K562 (cell line): ENCODE measurements at regions not wholly inside any gene's neighbourhood (a gene's known extent, or its start where the extent isn't known, plus 50 kb on each side); places are given as distances from the start of the nearest gene placed in this dataset.
"Not testable (repeated sequence)": the region's sequence is repeated elsewhere in the genome, so short reads cannot be mapped to it uniquely, and the experiment has no call there.

Experiments
- ATAC-seq: fragments of 200-7000 bp; cut with Tn5 transposase; 3 replicates; pipeline ENCODE4 v1.9.1; 2020; ENCODE audit warnings: moderate library complexity
- BruUV-seq: library from RNA; stranded (reverse); fragments of 400-500 nt; replicated peaks from 2 replicates; lab custom pipeline; 2021; lab: Mats Ljungman, UMichigan
- CTCF ChIA-PET: fragments of 300-600 bp; formaldehyde crosslinking; extraction: SDS; loops from one replicate; lab custom pipeline; 2021; ENCODE audit warnings: low intra/inter-chr PET ratio; lab: Yijun Ruan, JAX
- POLR2A ChIA-PET: fragments of 300-600, 350-650 bp; sonication (Branson Sonifier 250); formaldehyde crosslinking; extraction: SDS; loops from one replicate; lab custom pipeline; 2021; ENCODE audit warnings: antibody characterized with exemption, inconsistent platforms; lab: Yijun Ruan, JAX
- DNase-seq, 4 experiments: peaks; one replicate each; pipeline versions ENCODE4 v3.0.0 to v3.0.0-alpha.2; 2011 to 2018; ENCODE audit warnings: low spot score in 3 of 4, mixed read lengths in 3 of 4; ENCODE audit errors: extremely low read depth in 1 of 4
- FAIRE-seq: peaks from 2 replicates; lab custom pipeline; 2011; peaks lifted over from hg19 to GRCh38; lab: Jason Lieb, UNC
- H2AFZ ChIP-seq: 2 replicates; pipeline ENCODE4 v1.6.0; 2011; ENCODE audit warnings: low read depth, low read length, control low read depth, inconsistent platforms
- H3K27ac ChIP-seq: fragments of 200-600 bp; 3 replicates; pipeline ENCODE4 v1.8.0; 2011; ENCODE audit warnings: low read depth, mild to moderate bottlenecking, control low read depth, inconsistent platforms, low read length, moderate library complexity, mixed read lengths; ENCODE audit errors: extremely low read depth
- H3K27me3 ChIP-seq, 2 experiments: fragments of 300-600 bp in 1 of 2; 2 replicates in 1 of 2; 3 replicates in 1 of 2; pipeline versions ENCODE4 v1.6.0 to v1.8.0; 2011; ENCODE audit warnings: inconsistent platforms in 2 of 2, low read length in 2 of 2, mild to moderate bottlenecking in 1 of 2, mixed read lengths in 1 of 2, moderate library complexity in 1 of 2; ENCODE audit not compliant: control insufficient read depth in 2 of 2, insufficient read depth in 2 of 2
- H3K36me3 ChIP-seq: fragments of 300-600 bp; 3 replicates; pipeline ENCODE4 v1.8.0; 2011; ENCODE audit warnings: mild to moderate bottlenecking, low read length, inconsistent platforms; ENCODE audit not compliant: control insufficient read depth, insufficient read depth
- H3K4me1 ChIP-seq, 2 experiments: fragments of 200-600 bp in 1 of 2; replicated peaks in 1 of 2; 2 replicates in 1 of 2; 3 replicates in 1 of 2; pipeline versions ENCODE4 v1.5.1 to v1.8.0; 2011; ENCODE audit warnings: inconsistent platforms in 2 of 2, low read length in 2 of 2, mild to moderate bottlenecking in 1 of 2, mixed read lengths in 1 of 2, moderate library complexity in 1 of 2; ENCODE audit not compliant: control insufficient read depth in 2 of 2, insufficient read depth in 2 of 2
- H3K4me2 ChIP-seq: 2 replicates; pipeline ENCODE4 v1.6.1; 2011; ENCODE audit warnings: low read length, control low read depth, inconsistent platforms, mixed read lengths; ENCODE audit not compliant: insufficient read depth
- H3K4me3 ChIP-seq: fragments of 200-600 bp; sonication (generic), shearing (Covaris generic); 2 replicates; pipeline ENCODE4 v1.5.1; 2016; ENCODE audit warnings: control low read depth, inconsistent platforms
- H3K79me2 ChIP-seq: fragments of 200-600 bp; 3 replicates; pipeline ENCODE4 v1.8.0; 2011; ENCODE audit warnings: low read length, inconsistent platforms; ENCODE audit not compliant: control insufficient read depth, insufficient read depth
- H3K9ac ChIP-seq, 2 experiments: 2 replicates each; pipeline versions ENCODE4 v1.6.0 to v1.6.1; 2011; ENCODE audit warnings: low read depth in 2 of 2, low read length in 2 of 2, control low read depth in 1 of 2, inconsistent platforms in 1 of 2, mild to moderate bottlenecking in 1 of 2, mixed read lengths in 1 of 2; ENCODE audit not compliant: insufficient read depth in 1 of 2
- H3K9me1 ChIP-seq: one replicate; pipeline ENCODE4 v1.6.0; 2011; ENCODE audit warnings: inconsistent platforms, mild to moderate bottlenecking, low read length, moderate library complexity; ENCODE audit not compliant: control insufficient read depth, insufficient read depth
- H3K9me3 ChIP-seq: replicated peaks from 2 replicates; pipeline ENCODE4 v1.5.1; 2011; ENCODE audit warnings: low read depth, low read length, inconsistent platforms; ENCODE audit not compliant: control insufficient read depth, insufficient read depth
- H4K20me1 ChIP-seq: replicated peaks from 2 replicates; pipeline ENCODE4 v1.6.1; 2011; ENCODE audit warnings: low read length, inconsistent platforms, mixed read lengths; ENCODE audit not compliant: control insufficient read depth, insufficient read depth
- BRD9 ChIP-seq: fragments of 450-650 bp; IDR thresholded peaks from 2 replicates; pipeline ENCODE4 v1.6.1; 2018; ENCODE audit warnings: low read depth; ENCODE audit not compliant: partially characterized antibody
- CEBPG ChIP-seq, 3 experiments: fragments of 200-800 bp in 1 of 3; sonication (Bioruptor generic) in 1 of 3; sonication (generic) in 1 of 3; formaldehyde crosslinking in 1 of 3; IDR thresholded peaks in 2 of 3; conservative IDR thresholded peaks in 1 of 3; 2 replicates each; pipeline versions ENCODE4 v1.6.1 to v1.8.0; 2016 to 2022; ENCODE audit warnings: missing compliant biosample characterization in 2 of 3, missing genetic modification characterization in 2 of 3, mild to moderate bottlenecking in 1 of 3, missing genetic modification reagents in 1 of 3
- CREB3 ChIP-seq: fragments of 450-650 bp; conservative IDR thresholded peaks from 2 replicates; pipeline ENCODE4 v1.6.1; 2016; ENCODE audit warnings: missing genetic modification characterization, low read depth, mild to moderate bottlenecking, missing compliant biosample characterization, moderate library complexity
- DEAF1 ChIP-seq: fragments of 450-650 bp; formaldehyde crosslinking; IDR thresholded peaks from 2 replicates; pipeline ENCODE4 v1.4.0; 2020; ENCODE audit warnings: mild to moderate bottlenecking, moderate library complexity
- FOXJ3 ChIP-seq: sonication (generic); formaldehyde crosslinking; IDR thresholded peaks from 2 replicates; pipeline ENCODE4 v1.4.0; 2020; ENCODE audit warnings: mild to moderate bottlenecking, missing genetic modification reagents
- KDM2B ChIP-seq: fragments of 250-450 bp; sonication (Bioruptor Pico); IDR thresholded peaks from 2 replicates; pipeline ENCODE4 v1.8.0; 2021; ENCODE audit warnings: mild to moderate bottlenecking, moderate library complexity
- KDM4B ChIP-seq, 2 experiments: fragments of 450-650 bp in 1 of 2; sonication (generic) in 1 of 2; IDR thresholded peaks; 2 replicates each; pipeline ENCODE4 v1.6.1; 2016 to 2017; ENCODE audit warnings: borderline replicate concordance in 2 of 2, antibody characterized with exemption in 1 of 2, low read depth in 1 of 2, mild to moderate bottlenecking in 1 of 2
- NKRF ChIP-seq: fragments of 450-650 bp; IDR thresholded peaks from 2 replicates; pipeline ENCODE4 v1.6.1; 2016; ENCODE audit warnings: borderline replicate concordance
- PTBP1 ChIP-seq: fragments of 200-400 bp; formaldehyde crosslinking; IDR thresholded peaks from 2 replicates; pipeline ENCODE4 v1.6.1; 2017; ENCODE audit warnings: low read depth, low read length
- SMAD3 ChIP-seq: fragments of 450-650 bp; formaldehyde crosslinking; conservative IDR thresholded peaks from 2 replicates; pipeline ENCODE4 v1.4.0; 2020; ENCODE audit warnings: mild to moderate bottlenecking
- WGBS: fragments of 100-300 bp; shearing (Covaris generic); methylation state at CpG from one replicate; pipeline ENCODE4 v1.1.6; 2016; ENCODE audit warnings: low coverage, mixed read lengths; ENCODE audit not compliant: insufficient coverage; ENCODE audit errors: missing lambda C conversion rate; 5-methylcytosine and 5-hydroxymethylcytosine counted together
- in situ Hi-C: fragments of 300-500 bp; cut with MboI; formaldehyde crosslinking; loops from 4 replicates; pipeline ENCODE4 v1.15.0; 2018; ENCODE audit warnings: inconsistent platforms, mixed read lengths
- intact Hi-C: fragments of 100-400 bp; cut with micrococcal nuclease; formaldehyde crosslinking; loops from 2 replicates; pipeline ENCODE4 v1.14.2; 2022

- POLR2A ChIA-PET = interaction anchor here (0.9 to 1.7 kb wide), 4 partner anchors 8 to 13 kb away, joined by 3 to 5 read pairs (median 4); no protein-coding TSS in a partner anchor
- intact Hi-C loops; BruUV-seq; H3K9me3 ChIP-seq; H3K4me3 ChIP-seq; CTCF ChIA-PET; H3K9ac ChIP-seq; H3K36me3 ChIP-seq; H3K27ac ChIP-seq; H4K20me1 ChIP-seq; DNase-seq; ATAC-seq; H3K9me1 ChIP-seq; FAIRE-seq; H3K79me2 ChIP-seq; H2AFZ ChIP-seq; H3K4me2 ChIP-seq; in situ Hi-C loops; H3K4me1 ChIP-seq; TF ChIP-seq CEBPG (CRISPR knock-in tag; IDR thresholded peaks at IDR 0.05): not testable (repeated sequence)
- WGBS = 2% methylated on average over 2 of the region's 2 CpGs
- 0 out of 4 replicates have a peak, but pooled peaks of 1 of the 2 experiments have one; percentile 3 for TF ChIP-seq CEBPG (tag; conservative IDR thresholded peaks at IDR 0.05 in 1 of 2, IDR thresholded peaks at IDR 0.05 in 1 of 2)
- H3K27me3 ChIP-seq = peaks cover 30 to 31% of the 10 kb centered on the region in 2 experiments; a peak in 4 of 5 replicates
These were observed 169.4 kb upstream of the MKLN1 start for GRCh38 chr7:131158244-131158636.

- Histone ChIP-seq H3K9ac (no peak overlapping the region), H3K79me2 (no peaks in the 10 kb centered on the region), H3K27ac (no peak overlapping the region), H3K4me3 (no peak overlapping the region), H3K27me3 (peaks cover 27 to 37% of the 10 kb centered on the region in 2 experiments), H3K9me3 (no peaks in the 10 kb centered on the region), H3K4me2 (no peak overlapping the region), H3K36me3 (no peaks in the 10 kb centered on the region), H2AFZ (no peak overlapping the region), H3K9me1 (no peaks in the 10 kb centered on the region), H4K20me1 (no peaks in the 10 kb centered on the region), H3K4me1 (no peaks in the 10 kb centered on the region)
- CTCF ChIA-PET = no interaction called here
- DNase-seq = no peak
- BruUV-seq = no TSS peak
- FAIRE-seq = no peak
- WGBS = 0% methylated on average over 2 of the region's 2 CpGs
- POLR2A ChIA-PET = no interaction called here
- in situ Hi-C loops (no loop called here), intact Hi-C loops (no loop called here)
- no peak for ATAC-seq
- TF ChIP-seq KDM2B (CRISPR knock-in tag) (no peak), PTBP1 (no peak), NKRF (no peak), FOXJ3 (CRISPR knock-in tag) (no peak), BRD9 (no peak), KDM4B (IDR thresholded peaks at IDR 0.05; ENCODE audit: borderline replicate concordance in 2 of 2, low read depth in 1 of 2) (no peak), DEAF1 (no peak), SMAD3 (CRISPR knock-in tag) (no peak), CREB3 (no peak)
These were observed 167.7 kb upstream of the MKLN1 start for GRCh38 chr7:131159961-131160361.
